ENCODE measurements at regions not wholly inside any gene's neighbourhood (a gene's known extent, or its start where the extent isn't known, plus 50 kb on each side); places are given as distances from the start of the nearest gene placed in this dataset.
A peak's percentile ranks its signal among the peaks of the same experiment; 100 is the strongest.
"Not testable (repeated sequence)": the region's sequence is repeated elsewhere in the genome, so short reads cannot be mapped to it uniquely, and the experiment has no call there.

DNA sequence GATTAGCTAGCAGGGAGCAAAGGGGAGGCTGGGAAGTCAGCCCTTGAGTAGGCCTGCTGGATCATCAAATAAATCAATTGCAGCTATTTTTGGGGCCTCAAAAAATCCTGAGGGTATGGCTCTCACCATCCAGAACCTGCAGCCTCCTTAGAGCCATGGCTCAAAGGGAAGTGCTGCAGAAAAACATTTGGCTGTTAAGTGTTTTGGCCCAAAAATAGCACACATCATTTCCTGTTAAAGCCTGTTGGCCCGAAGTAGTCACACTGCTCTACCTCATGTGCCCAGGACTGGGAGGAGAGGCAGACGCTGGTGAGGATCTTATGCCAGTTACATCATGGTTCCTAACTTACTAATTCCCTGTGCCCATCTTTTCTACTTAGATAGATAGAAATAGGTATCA lies 176.8 kb upstream of the PLGLB1 start:
- FAIRE-seq, result not testable (repeated sequence)

- not testable (repeated sequence) for FAIRE-seq
These were observed 177.6 kb upstream of the PLGLB1 start for GRCh38 chr2:87199228-87199627.

- not testable (repeated sequence) for FAIRE-seq
These were observed 183.0 kb upstream of the PLGLB1 start for GRCh38 chr2:87204569-87205147.

- FAIRE-seq, result not testable (repeated sequence)
These were observed 191.3 kb upstream of the PLGLB1 start for GRCh38 chr2:87212938-87213337.

- not testable (repeated sequence) for FAIRE-seq
These were observed 195.4 kb upstream of the PLGLB1 start for GRCh38 chr2:87217005-87217404.

DNA sequence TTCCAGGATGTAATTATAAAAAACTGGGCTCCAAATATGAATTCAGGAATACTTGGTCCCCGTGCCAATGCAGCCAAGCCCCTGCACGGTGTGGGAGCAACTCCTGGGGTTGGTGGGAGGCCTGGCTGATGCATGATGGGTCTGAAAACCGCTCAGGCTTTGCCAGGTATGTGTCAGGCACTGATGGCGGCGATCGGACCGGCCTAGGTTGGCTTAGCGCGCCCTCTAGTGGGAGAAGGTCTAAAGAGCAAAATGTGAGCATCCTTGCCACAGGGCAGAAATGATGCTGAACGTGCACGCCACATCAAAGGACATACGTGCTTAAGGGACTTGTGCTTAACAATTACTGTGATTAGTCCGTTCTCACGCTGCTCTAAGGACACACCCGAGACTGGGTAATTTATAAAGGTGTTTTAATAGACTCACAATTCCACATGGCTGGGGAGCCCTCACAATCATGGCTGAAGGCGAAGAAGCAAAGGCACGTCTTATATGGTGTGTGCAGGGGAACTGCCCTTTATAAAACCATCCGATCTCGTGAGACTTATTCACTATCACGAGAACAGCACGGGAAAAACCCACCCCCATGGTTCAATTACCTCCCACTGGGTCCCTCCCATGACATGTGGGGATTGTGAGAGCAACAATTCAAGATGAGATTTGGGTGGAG lies 196.2 kb upstream of the PLGLB1 start:
- not testable (repeated sequence) for FAIRE-seq

GRCh38 chr2:87220651-87221050 lies 199.0 kb upstream of the PLGLB1 start:
- FAIRE-seq, result not testable (repeated sequence)

DNA sequence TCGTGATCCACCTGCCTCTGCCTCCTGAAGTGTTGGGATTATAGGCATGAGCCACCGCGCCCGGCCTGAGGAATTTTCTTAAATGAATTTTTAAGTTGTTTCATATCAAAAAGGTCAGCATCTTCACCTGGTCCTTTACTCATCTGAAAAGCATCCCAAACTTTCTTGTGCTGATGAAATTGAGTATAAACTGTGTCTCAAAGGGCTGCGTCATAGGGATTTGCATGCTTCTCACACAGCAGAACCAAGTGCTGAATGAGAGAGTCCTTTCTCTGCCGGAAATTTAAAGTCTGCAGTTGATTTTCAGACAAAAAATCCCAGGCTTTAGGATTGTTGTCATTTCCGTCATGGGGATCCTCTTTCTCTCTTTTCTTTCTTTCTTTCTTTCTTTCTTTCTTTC lies 200.5 kb upstream of the PLGLB1 start:
- FAIRE-seq, result not testable (repeated sequence)

DNA sequence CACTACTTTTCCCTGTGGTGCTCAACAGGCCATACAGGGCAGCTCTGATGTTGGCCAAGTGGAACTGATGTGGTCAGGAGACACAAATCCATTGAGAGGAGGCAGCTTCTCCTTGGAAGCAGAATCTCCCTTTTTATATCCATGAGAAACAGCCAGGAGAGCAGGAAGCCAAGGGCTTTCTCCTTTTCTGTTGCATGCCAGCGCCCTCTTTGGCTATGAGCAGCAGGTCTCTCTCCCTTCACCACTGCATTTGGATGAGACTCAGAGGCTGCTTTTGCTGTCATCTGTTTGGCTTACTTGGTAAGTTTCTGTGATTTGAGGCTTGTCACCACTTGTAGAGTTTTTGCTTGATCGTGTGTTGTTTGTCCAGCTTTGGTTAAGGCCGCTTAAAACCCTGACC lies 202.2 kb upstream of the PLGLB1 start:
- not testable (repeated sequence) for FAIRE-seq

GRCh38 chr2:87229091-87229689 lies 207.5 kb upstream of the PLGLB1 start:
- peak; percentile 84 for FAIRE-seq

GRCh38 chr2:87229964-87230363 lies 208.3 kb upstream of the PLGLB1 start:
- not testable (repeated sequence) for FAIRE-seq

GRCh38 chr2:87235333-87235981 lies 213.8 kb upstream of the PLGLB1 start:
- not testable (repeated sequence) for FAIRE-seq

- not testable (repeated sequence) for FAIRE-seq
These were observed 216.1 kb upstream of the PLGLB1 start for GRCh38 chr2:87237570-87238336.

DNA sequence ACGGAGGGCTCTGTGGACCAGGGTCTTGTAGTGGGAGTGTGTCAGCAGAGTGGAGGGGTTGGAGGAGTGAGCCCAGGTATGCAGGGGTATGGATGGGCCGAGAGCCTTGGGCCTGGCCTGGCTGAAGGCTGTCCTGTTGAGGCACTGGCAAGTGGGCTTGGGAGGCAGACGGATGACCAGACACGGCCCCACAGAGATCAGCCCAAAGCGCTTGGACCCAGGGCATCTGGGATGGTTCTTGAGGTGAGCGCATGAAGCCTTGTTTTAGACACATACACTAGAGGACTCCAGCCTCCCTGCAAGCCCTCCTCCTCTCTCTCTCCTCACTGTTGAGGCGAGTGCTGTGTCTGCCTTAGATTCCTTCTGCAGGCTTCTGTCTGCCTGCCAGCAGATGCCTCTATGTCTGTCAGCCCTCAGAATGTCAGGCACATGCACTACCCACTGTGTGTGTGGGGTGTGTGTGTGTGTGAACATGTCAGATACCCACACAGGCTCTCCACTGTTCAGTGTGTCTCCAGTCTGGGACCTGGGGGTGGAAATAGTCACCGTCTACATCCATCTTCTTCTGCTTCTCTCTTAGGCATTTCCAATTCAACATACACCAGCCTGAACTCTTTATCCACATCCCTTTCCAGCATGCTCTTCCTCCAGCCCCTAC lies 218.0 kb upstream of the PLGLB1 start:
- not testable (repeated sequence) for FAIRE-seq

GRCh38 chr2:87246066-87246717 lies 224.5 kb upstream of the PLGLB1 start:
- not testable (repeated sequence) for FAIRE-seq

GRCh38 chr2:87252046-87252445 lies 230.4 kb upstream of the PLGLB1 start:
- FAIRE-seq, result not testable (repeated sequence)

DNA sequence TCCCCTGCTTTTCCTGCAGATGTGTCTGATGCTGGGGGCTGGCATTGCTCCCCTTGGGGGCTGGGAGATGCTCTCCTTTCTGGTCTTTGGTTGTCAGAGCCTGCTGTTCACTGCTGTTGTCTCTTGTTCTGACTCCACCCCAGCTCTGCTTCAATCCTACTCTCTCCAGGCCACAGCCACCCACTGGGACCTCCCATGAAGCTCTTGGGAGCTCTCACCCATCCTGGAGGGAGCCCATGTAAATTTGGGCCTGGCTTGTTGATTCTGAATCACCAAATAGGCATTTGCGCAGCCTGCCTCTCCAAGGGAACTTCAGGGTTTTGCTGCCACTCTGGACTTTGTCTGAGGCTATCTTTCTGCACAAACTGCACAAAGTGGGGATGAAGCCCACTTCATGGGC lies 232.9 kb upstream of the PLGLB1 start:
- FAIRE-seq, result not testable (repeated sequence)

DNA sequence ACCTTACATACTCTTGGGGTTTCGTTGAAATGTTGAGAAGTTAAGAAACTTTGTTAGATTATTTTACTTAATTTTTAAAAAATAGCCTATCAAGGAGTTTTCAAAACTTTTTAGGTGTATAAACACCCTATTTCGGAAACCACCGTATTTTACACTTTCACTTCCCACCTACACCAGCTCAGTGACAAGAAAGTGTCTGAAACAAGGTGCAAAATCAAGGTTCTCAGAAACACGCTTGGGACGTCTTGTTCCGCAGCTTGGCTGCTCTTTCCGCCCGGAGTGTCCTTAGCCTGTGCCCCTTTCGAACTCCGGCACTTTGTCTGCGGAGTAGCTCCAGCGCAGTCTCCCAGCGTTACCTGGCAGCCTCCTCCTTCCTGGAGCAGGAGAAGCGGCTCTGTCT lies 233.8 kb upstream of the PLGLB1 start:
- FAIRE-seq, result not testable (repeated sequence)

GRCh38 chr2:87258887-87259286 lies 237.2 kb upstream of the PLGLB1 start:
- not testable (repeated sequence) for FAIRE-seq

- FAIRE-seq, result not testable (repeated sequence)
These were observed 240.6 kb upstream of the PLGLB1 start for GRCh38 chr2:87262184-87262702.

- FAIRE-seq, result not testable (repeated sequence)
These were observed 242.3 kb upstream of the PLGLB1 start for GRCh38 chr2:87263868-87264518.
